Medulla oblongata (tissue), 1 donor: ENCODE measurements at regions not wholly inside any gene's neighbourhood (a gene's known extent, or its start where the extent isn't known, plus 50 kb on each side); places are given as distances from the start of the nearest gene placed in this dataset.

Source experiments
- DNase-seq: peaks from one replicate; pipeline ENCODE4 v3.0.0-alpha.2; 2015; ENCODE audit errors: extremely low spot score

DNA sequence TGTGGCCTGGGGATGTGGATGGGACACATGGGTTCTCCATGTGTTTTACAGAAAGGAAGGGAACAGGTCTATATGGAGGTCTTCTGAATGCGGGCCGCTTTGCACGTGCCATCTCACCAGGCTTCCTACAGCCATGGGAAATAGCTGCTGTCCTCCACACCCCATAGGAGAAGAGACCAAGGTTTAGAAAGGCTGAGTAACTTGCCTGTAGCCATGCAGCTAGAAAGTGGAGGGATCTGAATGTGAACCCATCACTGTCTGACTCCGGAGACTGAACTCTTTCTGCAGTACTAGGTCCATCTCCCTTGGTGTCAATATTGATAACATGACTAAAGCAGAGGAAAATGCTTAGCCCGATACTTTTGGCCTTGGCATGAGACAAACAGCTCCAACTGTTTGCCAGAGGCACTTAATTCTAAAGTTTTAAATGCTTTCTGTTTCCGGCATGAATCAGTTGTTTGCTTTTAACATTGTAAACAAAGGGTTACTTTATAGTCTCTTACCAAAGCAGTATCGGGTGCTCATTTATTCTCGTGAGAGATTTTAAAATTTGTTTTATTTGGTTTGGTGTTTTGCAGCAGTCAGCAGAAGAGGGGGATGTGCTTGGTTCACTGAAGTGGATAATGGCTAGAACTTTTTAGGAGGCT, 64.8 kb upstream of the LOXL4 start:
- DNase-seq = no peak

GRCh38 chr10:98331885-98332284, 63.9 kb upstream of the LOXL4 start:
- no peak for DNase-seq

GRCh38 chr10:98330987-98331386, 63.0 kb upstream of the LOXL4 start:
- DNase-seq = no peak

DNA sequence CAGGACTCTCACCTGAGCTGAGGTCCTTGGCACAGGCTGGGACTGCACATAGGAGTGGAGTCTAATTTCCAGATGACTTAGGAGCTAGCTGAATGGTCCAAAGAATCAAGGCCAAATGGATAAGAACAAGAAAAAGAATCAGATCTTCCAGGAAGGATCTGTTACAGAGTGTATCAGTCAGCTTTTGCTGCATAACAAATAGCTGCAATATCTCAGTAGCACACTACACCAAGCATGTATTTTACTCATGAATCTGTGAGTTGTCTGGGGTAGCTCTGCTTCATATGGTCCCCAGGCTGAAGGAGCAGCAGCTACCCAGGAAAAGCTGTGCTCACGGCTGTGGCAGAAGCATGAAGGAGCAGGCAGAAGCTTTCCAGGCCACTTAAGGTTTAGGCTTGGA, 60.6 kb upstream of the LOXL4 start:
- DNase-seq = no peak

- no peak for DNase-seq
Measured at GRCh38 chr10:98328163-98328562, 60.2 kb upstream of the LOXL4 start.

GRCh38 chr10:98326621-98327027, 58.6 kb upstream of the LOXL4 start:
- DNase-seq = peak; percentile 59

DNA sequence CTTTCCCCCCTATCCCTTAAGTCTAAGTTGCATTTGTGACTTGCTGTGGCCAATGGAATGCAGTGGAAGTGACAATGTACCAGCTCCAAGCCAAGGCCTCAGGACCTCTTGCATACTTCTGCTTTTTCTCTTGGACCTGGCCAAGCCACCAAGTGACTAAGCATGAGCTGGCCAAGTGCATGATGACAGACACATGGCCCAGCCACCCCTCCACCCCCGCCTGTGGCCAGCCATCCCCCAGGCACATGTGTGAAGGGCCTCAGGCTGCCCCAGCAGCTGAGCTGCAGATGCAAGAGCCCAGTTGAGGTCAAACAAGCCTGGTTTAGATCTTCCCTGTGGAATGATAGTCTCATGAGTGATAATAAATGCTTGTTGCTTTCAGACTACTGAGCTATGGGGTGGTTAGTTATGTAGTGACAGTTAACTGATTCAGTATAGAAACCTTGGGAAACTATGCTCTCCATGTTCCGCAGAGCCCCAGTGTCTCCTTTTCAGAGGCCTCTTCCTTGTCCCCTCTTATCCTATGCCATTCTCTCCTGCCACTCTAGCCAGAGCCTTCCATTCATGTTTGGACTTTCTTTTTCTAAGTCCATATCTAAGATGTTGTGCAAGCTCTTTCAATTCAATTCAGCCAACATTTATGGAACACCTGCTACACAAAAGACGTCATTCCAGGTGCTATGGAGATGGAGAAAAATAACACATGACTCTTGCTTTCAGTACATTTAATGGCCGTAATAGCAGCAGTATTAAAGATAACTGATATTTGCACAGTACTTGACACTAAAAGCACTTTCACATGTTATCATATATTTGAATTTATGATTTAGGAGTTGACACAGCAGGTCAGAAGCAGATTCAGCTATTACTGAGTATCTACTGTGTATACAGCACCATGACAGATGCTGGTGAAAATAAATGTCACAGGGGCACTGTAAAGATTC, 55.5 kb upstream of the LOXL4 start:
- peak; percentile 24 for DNase-seq

GRCh38 chr10:98321186-98321780, 53.3 kb upstream of the LOXL4 start:
- DNase-seq = no peak

- DNase-seq = no peak
Measured at GRCh38 chr10:98320486-98321185, 52.6 kb upstream of the LOXL4 start.

- DNase-seq = no peak
Measured at GRCh38 chr10:98318861-98319260, 50.9 kb upstream of the LOXL4 start.
